H9 (cell line): ENCODE measurements at regions not wholly inside any gene's neighbourhood (a gene's known extent, or its start where the extent isn't known, plus 50 kb on each side); places are given as distances from the start of the nearest gene placed in this dataset.

ENCODE experiments used
- DNase-seq: peaks from one replicate; pipeline ENCODE4 v3.0.0-alpha.2; 2017
- H2AFZ ChIP-seq: one replicate; pipeline ENCODE4 v1.6.1; 2013; ENCODE audit warnings: mild to moderate bottlenecking, low read length, control low read depth, moderate library complexity
- H2AK5ac ChIP-seq: 2 replicates; pipeline ENCODE4 v1.6.1; 2013; ENCODE audit warnings: low read length, control low read depth, mixed read lengths; ENCODE audit not compliant: insufficient read length
- H2BK120ac ChIP-seq: one replicate; pipeline ENCODE4 v1.6.1; 2013; ENCODE audit warnings: low read depth, mild to moderate bottlenecking, low read length, control low read depth, inconsistent platforms; ENCODE audit not compliant: poor library complexity, severe bottlenecking
- H2BK12ac ChIP-seq: 2 replicates; pipeline ENCODE4 v1.6.1; 2013; ENCODE audit warnings: low read length, control low read depth, mixed read lengths, low read depth; ENCODE audit not compliant: insufficient read length
- H2BK15ac ChIP-seq: 2 replicates; pipeline ENCODE4 v1.6.1; 2013; ENCODE audit warnings: low read depth, low read length, control low read depth
- H2BK20ac ChIP-seq: one replicate; pipeline ENCODE4 v1.6.1; 2013; ENCODE audit warnings: low read depth, mild to moderate bottlenecking, low read length, control low read depth, inconsistent platforms; ENCODE audit not compliant: poor library complexity, severe bottlenecking
- H2BK5ac ChIP-seq: 2 replicates; pipeline ENCODE4 v1.6.1; 2013; ENCODE audit warnings: low read length, control low read depth, mixed read lengths; ENCODE audit not compliant: insufficient read length
- H3K14ac ChIP-seq: 2 replicates; pipeline ENCODE4 v1.6.1; 2013; ENCODE audit warnings: low read length, control low read depth; ENCODE audit not compliant: insufficient read depth
- H3K18ac ChIP-seq: 2 replicates; pipeline ENCODE4 v1.6.1; 2013; ENCODE audit warnings: low read depth, mild to moderate bottlenecking, mixed read lengths, low read length, control low read depth; ENCODE audit not compliant: insufficient read length
- H3K23ac ChIP-seq: 2 replicates; pipeline ENCODE4 v1.6.1; 2013; ENCODE audit warnings: low read length, control low read depth, mixed read lengths, low read depth; ENCODE audit not compliant: insufficient read length
- H3K23me2 ChIP-seq: 2 replicates; pipeline ENCODE4 v1.6.1; 2013; ENCODE audit warnings: low read depth, mild to moderate bottlenecking, mixed read lengths, low read length, control low read depth; ENCODE audit not compliant: insufficient read length, poor library complexity, severe bottlenecking
- H3K27ac ChIP-seq: 2 replicates; pipeline ENCODE4 v1.5.1; 2013; ENCODE audit warnings: low read length, control low read depth, mixed read lengths, low read depth; ENCODE audit not compliant: insufficient read length
- H3K27me3 ChIP-seq: 2 replicates; pipeline ENCODE4 v1.6.1; 2013; ENCODE audit warnings: low read length, control low read depth, inconsistent platforms; ENCODE audit not compliant: insufficient read depth
- H3K4ac ChIP-seq: 2 replicates; pipeline ENCODE4 v1.6.1; 2013; ENCODE audit warnings: low read depth, mild to moderate bottlenecking, control low read depth, inconsistent platforms, low read length, moderate library complexity
- H3K4me1 ChIP-seq: 2 replicates; pipeline ENCODE4 v1.6.1; 2013; ENCODE audit warnings: low read length, control low read depth, inconsistent platforms; ENCODE audit not compliant: insufficient read depth
- H3K4me2 ChIP-seq: 2 replicates; pipeline ENCODE4 v1.6.1; 2013; ENCODE audit warnings: low read length, control low read depth, mixed read lengths; ENCODE audit not compliant: insufficient read length, insufficient read depth
- H3K56ac ChIP-seq: 2 replicates; pipeline ENCODE4 v1.6.1; 2013; ENCODE audit warnings: low read depth, mild to moderate bottlenecking, mixed read lengths, low read length, control low read depth; ENCODE audit not compliant: insufficient read length
- H3K79me1 ChIP-seq: 2 replicates; pipeline ENCODE4 v1.6.1; 2013; ENCODE audit warnings: low read depth, mild to moderate bottlenecking, moderate library complexity, low read length, control low read depth, inconsistent platforms; ENCODE audit not compliant: insufficient read depth, poor library complexity, severe bottlenecking
- H3K79me2 ChIP-seq: 2 replicates; pipeline ENCODE4 v1.6.1; 2013; ENCODE audit warnings: low read length, control low read depth, inconsistent platforms; ENCODE audit not compliant: insufficient read depth
- H3K9ac ChIP-seq: 2 replicates; pipeline ENCODE4 v1.6.1; 2013; ENCODE audit warnings: low read length, control low read depth, mixed read lengths; ENCODE audit not compliant: insufficient read length; ENCODE audit errors: extremely low read depth
- H3K9me3 ChIP-seq: one replicate; pipeline ENCODE4 v1.6.1; 2013; ENCODE audit warnings: low read depth, low read length, inconsistent platforms; ENCODE audit not compliant: control insufficient read depth
- H3T11ph ChIP-seq: one replicate; pipeline ENCODE4 v1.6.1; 2013; ENCODE audit warnings: mild to moderate bottlenecking, low read length, control low read depth, inconsistent platforms
- H4K20me1 ChIP-seq: one replicate; pipeline ENCODE4 v1.6.1; 2013; ENCODE audit not compliant: control insufficient read depth, insufficient read length, insufficient read depth
- H4K5ac ChIP-seq: 2 replicates; pipeline ENCODE4 v1.6.1; 2013; ENCODE audit warnings: low read depth, mild to moderate bottlenecking, mixed read lengths, low read length, control low read depth; ENCODE audit not compliant: insufficient read length
- H4K8ac ChIP-seq: replicated peaks from 2 replicates; pipeline ENCODE4 v1.6.1; 2013; ENCODE audit warnings: low read length, control low read depth, mixed read lengths, low read depth; ENCODE audit not compliant: insufficient read length
- H4K91ac ChIP-seq: 2 replicates; pipeline ENCODE4 v1.6.1; 2013; ENCODE audit warnings: low read depth, mild to moderate bottlenecking, moderate library complexity, mixed read lengths, low read length, control low read depth; ENCODE audit not compliant: insufficient read length
- H3K27ac Mint-ChIP-seq, 3 experiments: 2 replicates in 2 of 3; 3 replicates in 1 of 3; pipeline ENCODE4 v1.8.0; 2020 to 2021; ENCODE audit warnings: mixed read lengths in 3 of 3, mild to moderate bottlenecking in 1 of 3, moderate library complexity in 1 of 3
- H3K27me3 Mint-ChIP-seq: 2 replicates; pipeline ENCODE4 v1.8.0; 2021; ENCODE audit warnings: low read depth, mild to moderate bottlenecking, moderate library complexity, mixed read lengths
- H3K36me3 Mint-ChIP-seq, 3 experiments: 2 replicates in 2 of 3; 3 replicates in 1 of 3; pipeline ENCODE4 v1.8.0; 2020 to 2021; ENCODE audit warnings: low read depth in 3 of 3, mixed read lengths in 3 of 3; ENCODE audit not compliant: insufficient read depth in 1 of 3
- H3K4me1 Mint-ChIP-seq, 2 experiments: 2 replicates each; pipeline ENCODE4 v1.8.0; 2020; ENCODE audit warnings: mixed read lengths in 2 of 2
- H3K4me3 Mint-ChIP-seq, 2 experiments: 2 replicates in 1 of 2; 3 replicates in 1 of 2; pipeline ENCODE4 v1.8.0; 2020 to 2021; ENCODE audit warnings: mild to moderate bottlenecking in 2 of 2, mixed read lengths in 2 of 2, moderate library complexity in 1 of 2
- H3K9me3 Mint-ChIP-seq, 2 experiments: 2 replicates in 1 of 2; 3 replicates in 1 of 2; pipeline ENCODE4 v1.8.0; 2020; ENCODE audit warnings: mild to moderate bottlenecking in 2 of 2, mixed read lengths in 2 of 2, moderate library complexity in 1 of 2
- CTCF ChIP-seq: fragments of 200-600 bp; sonication (generic); conservative IDR thresholded peaks from 3 replicates; pipeline ENCODE4 v1.8.0; 2021; ENCODE audit warnings: antibody characterized with exemption, mild to moderate bottlenecking
- WGBS: extraction: QIAGEN DNeasy Blood & Tissue Kit; methylation state at CpG from one replicate; pipeline ENCODE4 v1.1.7; 2013; ENCODE audit warnings: missing lambda C conversion rate, low lambda C conversion rate, mixed read lengths; ENCODE audit not compliant: insufficient read length; ENCODE audit errors: extremely low coverage; 5-methylcytosine and 5-hydroxymethylcytosine counted together

GRCh38 chr13:31433207-31433606 lies 233.4 kb downstream of the B3GLCT start:
- Histone ChIP-seq H3K4me1 (no peaks in the 10 kb centered on the region; the same call in 1 of the 2 replicates), H3K56ac (no peak overlapping the region), H3K4ac (no peak overlapping the region), H4K8ac (no peak overlapping the region), H2BK20ac (no peak overlapping the region), H2BK15ac (no peak overlapping the region), H3K9me3 (no peaks in the 10 kb centered on the region), H3T11ph (no peak overlapping the region), H3K18ac (no peak overlapping the region), H2AFZ (no peak overlapping the region), H2AK5ac (no peak overlapping the region), H4K5ac (no peak overlapping the region), H2BK5ac (no peak overlapping the region), H3K4me2 (no peak overlapping the region), H3K27me3 (no peaks in the 10 kb centered on the region), H2BK120ac (no peak overlapping the region), H3K79me2 (no peaks in the 10 kb centered on the region), H4K91ac (no peak overlapping the region), H3K9ac (no peak overlapping the region), H3K27ac (no peak overlapping the region), H4K20me1 (no peaks in the 10 kb centered on the region), H3K23ac (no peak overlapping the region), H3K23me2 (no peaks in the 10 kb centered on the region), H3K14ac (no peak overlapping the region), H2BK12ac (no peak overlapping the region), H3K79me1 (no peaks in the 10 kb centered on the region)
- Mint-ChIP-seq H3K4me3 (no peak overlapping the region), H3K4me1 (peaks cover 3 to 5% of the 10 kb centered on the region in 2 experiments; a peak in 2 of 4 replicates), H3K27ac (0 out of 7 replicates have a peak overlapping the region, but pooled peaks of 1 of the 3 experiments have one; percentile 52), H3K9me3 (no peaks in the 10 kb centered on the region; a peak in 1 of 5 replicates), H3K27me3 (no peaks in the 10 kb centered on the region), H3K36me3 (no peaks in the 10 kb centered on the region)
- no peak for TF ChIP-seq CTCF
- no CpG with 5 or more reads among the region's 1 CpG for WGBS
- DNase-seq = no peak
